Naive thymus-derived CD8-positive, alpha-beta T cell (primary cell): ENCODE measurements at regions not wholly inside any gene's neighbourhood (a gene's known extent, or its start where the extent isn't known, plus 50 kb on each side); places are given as distances from the start of the nearest gene placed in this dataset.

ENCODE experiments used
- ATAC-seq, 2 donors: fragments of 150-1000 bp; cut with Tn5 transposase in 1 of 2; sonication (Bioruptor Pico), chemical (Tn5 transposase) in 1 of 2; 1 replicate in 1 of 2; 2 replicates in 1 of 2; pipeline ENCODE4 v1.10.0; 2021; ENCODE audit warnings: mild to moderate bottlenecking in 2 of 2, moderate library complexity in 2 of 2
- POLR2A ChIA-PET: fragments of 350-600 bp; sonication (Branson Sonifier 250); formaldehyde crosslinking; loops from one replicate; lab custom pipeline; 2021; ENCODE audit warnings: antibody characterized with exemption; lab: Charles Lee
- DNase-seq, 10 donors: peaks; one replicate each; pipeline versions ENCODE4 v3.0.0 to v3.0.0-alpha.2; 2020 to 2022
- H3K27ac Mint-ChIP-seq, 10 donors: one replicate each; pipeline ENCODE4 v1.8.0; 2020 to 2022; ENCODE audit warnings: mild to moderate bottlenecking in 10 of 10, mixed read lengths in 10 of 10, moderate library complexity in 4 of 10, inconsistent platforms in 1 of 10
- H3K27me3 Mint-ChIP-seq, 5 donors: one replicate each; pipeline ENCODE4 v1.8.0; 2021 to 2022; ENCODE audit warnings: mixed read lengths in 5 of 5
- H3K36me3 Mint-ChIP-seq, 3 donors: one replicate each; pipeline ENCODE4 v1.8.0; 2020 to 2022; ENCODE audit warnings: mixed read lengths in 3 of 3, mild to moderate bottlenecking in 2 of 3, inconsistent platforms in 1 of 3
- H3K4me1 Mint-ChIP-seq, 4 donors: one replicate each; pipeline ENCODE4 v1.8.0; 2021 to 2022; ENCODE audit warnings: mixed read lengths in 4 of 4
- H3K4me3 Mint-ChIP-seq, 10 donors: one replicate each; pipeline ENCODE4 v1.8.0; 2020 to 2022; ENCODE audit warnings: mild to moderate bottlenecking in 10 of 10, mixed read lengths in 10 of 10, moderate library complexity in 6 of 10, inconsistent platforms in 1 of 10
- H3K9me3 Mint-ChIP-seq, 9 donors: one replicate each; pipeline ENCODE4 v1.8.0; 2020 to 2022; ENCODE audit warnings: mixed read lengths in 9 of 9, mild to moderate bottlenecking in 3 of 9, inconsistent platforms in 1 of 9, moderate library complexity in 1 of 9

DNA sequence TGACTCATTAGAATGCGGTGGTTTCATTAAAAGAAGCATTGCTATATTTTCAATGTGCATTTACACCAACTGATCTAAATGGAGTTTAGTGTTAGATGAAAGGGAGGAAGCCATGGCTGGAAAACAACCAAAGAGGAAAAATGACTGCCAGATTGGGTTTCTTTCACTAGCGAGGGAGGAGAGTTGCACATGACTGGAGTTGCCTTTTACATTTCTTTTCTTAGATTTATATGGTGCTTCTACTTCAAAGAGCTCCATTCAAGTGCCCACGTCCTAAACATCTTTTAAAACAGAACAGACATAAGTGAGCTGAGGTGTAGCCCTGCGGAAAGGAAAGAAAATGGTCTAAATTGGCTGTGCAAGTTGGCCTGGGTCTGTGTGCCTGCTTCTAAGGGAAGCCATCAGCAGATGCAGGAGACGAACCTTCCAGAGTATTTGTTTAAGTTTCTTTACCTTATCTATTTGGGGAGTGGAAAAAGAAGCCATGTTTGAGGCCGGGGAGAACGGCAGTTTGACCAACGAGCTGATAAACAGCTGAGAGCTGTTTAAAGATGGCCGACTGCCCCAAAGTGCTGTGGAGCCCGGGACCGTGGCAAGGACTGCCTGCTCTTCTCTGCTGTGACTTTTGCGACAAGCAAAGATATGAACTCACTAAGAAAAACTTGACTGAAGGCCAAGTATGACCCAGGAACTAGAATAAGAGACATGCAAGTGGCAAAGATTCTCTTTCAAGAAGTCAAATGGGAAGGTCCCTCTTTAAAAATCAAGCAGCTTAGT is 327.0 kb downstream of the ZNF516 start:
- POLR2A ChIA-PET = no interaction called here
- H3K9me3 Mint-ChIP-seq = no peaks in the 10 kb centered on the region
- ATAC-seq (no peak), DNase-seq (no peak)
- no peak overlapping the region for H3K4me3 Mint-ChIP-seq
- peaks cover 0 to 36% (median 12%) of the 10 kb centered on the region in 5 donors for H3K27me3 Mint-ChIP-seq
- no peak overlapping the region for H3K27ac Mint-ChIP-seq
- no peaks in the 10 kb centered on the region for H3K36me3 Mint-ChIP-seq
- H3K4me1 Mint-ChIP-seq = no peaks in the 10 kb centered on the region

DNA sequence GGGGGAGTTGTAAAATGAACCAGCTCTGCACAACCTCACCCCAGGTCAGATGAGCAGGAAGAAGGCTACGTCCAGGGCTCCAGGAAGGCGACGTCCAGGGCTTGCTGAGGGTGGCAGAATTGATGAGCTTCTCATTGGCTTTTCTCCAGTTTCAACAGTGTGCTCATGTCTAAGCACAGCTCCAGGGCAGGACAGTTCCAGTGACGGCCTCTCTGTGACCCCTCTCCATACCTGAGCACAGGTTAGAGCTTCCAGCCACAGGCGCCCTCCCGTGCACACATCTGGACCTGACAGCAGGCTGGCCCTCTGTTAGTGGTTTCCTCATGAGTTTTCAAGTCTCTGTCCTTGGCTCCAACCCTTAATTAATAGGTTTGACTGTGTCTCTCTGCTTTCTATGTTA is 327.6 kb downstream of the ZNF516 start:
- Mint-ChIP-seq H3K36me3 (no peaks in the 10 kb centered on the region), H3K9me3 (no peaks in the 10 kb centered on the region), H3K4me3 (no peak overlapping the region), H3K27ac (no peak overlapping the region), H3K27me3 (peaks cover 0 to 36% (median 12%) of the 10 kb centered on the region in 5 donors), H3K4me1 (no peaks in the 10 kb centered on the region)
- DNase-seq = no peak
- ATAC-seq = no peak
- POLR2A ChIA-PET = no interaction called here

DNA sequence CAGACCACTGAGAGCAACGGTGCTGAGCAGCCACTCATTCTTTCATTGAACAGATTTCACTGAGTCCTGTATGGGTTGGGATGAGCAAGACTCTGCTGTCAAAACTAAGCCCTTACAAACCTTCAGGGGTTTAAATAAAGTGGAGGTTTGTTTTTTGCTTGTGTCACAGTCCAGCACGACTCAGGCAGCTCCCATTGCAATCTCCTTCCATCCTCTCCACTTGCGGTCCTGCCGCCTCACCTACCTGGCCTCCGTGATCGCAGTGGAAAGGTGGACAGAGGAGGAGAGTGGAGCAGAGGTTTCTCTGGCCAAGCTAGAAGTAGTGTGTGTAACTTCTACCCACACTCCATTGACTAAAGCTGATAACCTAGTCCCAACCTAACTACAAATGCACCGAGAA is 332.2 kb downstream of the ZNF516 start:
- DNase-seq (no peak), ATAC-seq (no peak)
- peaks cover 0 to 22% (median 6%) of the 10 kb centered on the region in 5 donors for H3K27me3 Mint-ChIP-seq
- no peaks in the 10 kb centered on the region for H3K36me3 Mint-ChIP-seq
- H3K9me3 Mint-ChIP-seq = no peaks in the 10 kb centered on the region
- H3K27ac Mint-ChIP-seq = no peak overlapping the region
- no peak overlapping the region for H3K4me3 Mint-ChIP-seq
- POLR2A ChIA-PET = no interaction called here
- no peaks in the 10 kb centered on the region for H3K4me1 Mint-ChIP-seq

DNA sequence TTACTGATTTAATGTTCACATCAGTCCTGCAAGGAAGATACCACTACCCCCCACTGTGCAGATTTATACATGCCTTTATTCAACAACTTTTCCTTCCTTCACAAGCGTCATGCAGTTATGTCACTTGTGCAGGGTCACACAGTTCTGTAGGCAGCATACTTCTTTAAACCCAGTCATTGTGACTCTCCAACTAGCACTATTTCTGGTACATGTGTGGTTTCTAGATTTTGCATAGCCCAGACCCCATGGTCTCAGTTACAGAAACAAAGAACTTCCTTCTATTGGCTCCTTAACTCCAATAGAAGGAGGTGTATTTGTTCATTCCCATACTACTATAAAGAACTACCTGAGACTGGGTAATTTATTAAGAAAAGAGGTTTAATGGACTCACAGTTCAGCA is 333.1 kb downstream of the ZNF516 start:
- DNase-seq = no peak
- POLR2A ChIA-PET = no interaction called here
- Mint-ChIP-seq H3K27ac (no peak overlapping the region), H3K27me3 (peaks cover 0 to 13% (median 6%) of the 10 kb centered on the region in 5 donors), H3K9me3 (peaks cover 0 to 4% (median 0%) of the 10 kb centered on the region in 9 donors), H3K4me3 (no peak overlapping the region), H3K4me1 (no peaks in the 10 kb centered on the region), H3K36me3 (no peaks in the 10 kb centered on the region)
- no peak for ATAC-seq

DNA sequence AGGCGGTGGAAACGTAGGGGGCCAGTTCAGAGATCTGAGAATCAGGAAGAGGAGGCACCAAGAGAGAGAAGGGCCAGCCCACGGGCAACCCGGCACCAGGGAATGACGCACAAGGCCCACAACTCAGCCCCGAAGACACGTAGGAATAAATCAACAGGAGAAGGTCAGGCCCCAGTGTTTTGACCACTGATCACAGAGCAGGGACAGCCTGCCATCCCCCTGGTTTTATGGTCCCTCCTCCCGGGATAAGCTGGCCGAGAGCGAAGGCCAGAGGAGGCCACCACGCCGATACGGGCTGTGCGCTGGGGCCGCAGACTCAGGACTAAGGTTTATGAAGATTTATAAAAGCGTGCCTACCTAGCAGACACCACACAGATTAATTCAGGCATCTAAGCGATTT is 341.4 kb downstream of the ZNF516 start:
- H3K27me3 Mint-ChIP-seq = peaks cover 0 to 23% (median 1%) of the 10 kb centered on the region in 5 donors
- peaks cover 0 to 3% (median 0%) of the 10 kb centered on the region in 4 donors for H3K4me1 Mint-ChIP-seq
- no peak overlapping the region for H3K27ac Mint-ChIP-seq
- POLR2A ChIA-PET = no interaction called here
- no peak overlapping the region for H3K4me3 Mint-ChIP-seq
- no peaks in the 10 kb centered on the region for H3K36me3 Mint-ChIP-seq
- DNase-seq (no peak), ATAC-seq (no peak)
- peaks cover 0 to 8% (median 0%) of the 10 kb centered on the region in 9 donors for H3K9me3 Mint-ChIP-seq

DNA sequence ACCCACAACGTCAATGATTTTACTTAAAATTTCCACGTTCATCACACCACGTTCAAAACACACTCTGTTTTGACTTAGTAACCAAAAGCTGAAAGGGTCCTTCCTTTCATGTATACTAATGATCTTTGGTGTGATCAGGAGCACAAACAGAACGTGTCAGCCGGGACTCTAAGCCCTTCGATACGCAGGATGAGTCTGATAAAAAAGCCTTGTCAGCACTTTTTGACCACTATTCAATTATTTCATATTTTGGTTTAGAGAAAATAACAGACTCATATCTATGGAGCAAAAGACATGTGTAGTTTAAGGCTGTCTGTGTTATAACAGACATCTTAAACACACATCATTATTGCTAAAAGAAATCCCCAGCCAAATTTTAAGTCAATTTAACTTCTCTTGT is 345.3 kb downstream of the ZNF516 start:
- POLR2A ChIA-PET = no interaction called here
- DNase-seq (no peak), ATAC-seq (no peak)
- Mint-ChIP-seq H3K27me3 (peaks cover 0 to 14% (median 1%) of the 10 kb centered on the region in 5 donors), H3K36me3 (no peaks in the 10 kb centered on the region), H3K4me3 (no peak overlapping the region), H3K27ac (no peak overlapping the region), H3K9me3 (no peaks in the 10 kb centered on the region), H3K4me1 (peaks cover 0 to 7% (median 0%) of the 10 kb centered on the region in 4 donors)

DNA sequence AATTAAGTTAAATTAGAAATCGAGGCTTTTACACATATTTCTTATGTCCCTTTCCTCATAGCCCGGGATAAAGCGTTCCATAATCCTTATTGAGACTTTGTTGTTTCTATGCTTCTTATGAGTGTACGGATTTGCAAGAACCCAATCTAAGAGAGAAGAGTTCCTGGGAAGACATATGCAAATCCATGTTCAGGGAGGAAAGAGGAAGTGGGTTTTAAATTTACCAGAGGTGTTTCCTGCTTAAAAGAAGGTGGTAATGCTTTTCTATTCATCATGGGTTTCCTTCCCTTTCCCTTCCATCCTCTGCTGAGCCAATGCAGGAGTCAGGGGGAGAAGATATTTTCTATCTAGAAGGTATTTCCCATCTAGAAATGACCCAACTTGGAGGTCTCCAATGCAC is 345.8 kb downstream of the ZNF516 start:
- Mint-ChIP-seq H3K36me3 (no peaks in the 10 kb centered on the region), H3K27ac (no peak overlapping the region), H3K27me3 (peaks cover 0 to 14% (median 1%) of the 10 kb centered on the region in 5 donors), H3K4me3 (no peak overlapping the region), H3K9me3 (no peaks in the 10 kb centered on the region), H3K4me1 (peaks cover 0 to 7% (median 0%) of the 10 kb centered on the region in 4 donors)
- POLR2A ChIA-PET = no interaction called here
- no peak for ATAC-seq
- DNase-seq = no peak

DNA sequence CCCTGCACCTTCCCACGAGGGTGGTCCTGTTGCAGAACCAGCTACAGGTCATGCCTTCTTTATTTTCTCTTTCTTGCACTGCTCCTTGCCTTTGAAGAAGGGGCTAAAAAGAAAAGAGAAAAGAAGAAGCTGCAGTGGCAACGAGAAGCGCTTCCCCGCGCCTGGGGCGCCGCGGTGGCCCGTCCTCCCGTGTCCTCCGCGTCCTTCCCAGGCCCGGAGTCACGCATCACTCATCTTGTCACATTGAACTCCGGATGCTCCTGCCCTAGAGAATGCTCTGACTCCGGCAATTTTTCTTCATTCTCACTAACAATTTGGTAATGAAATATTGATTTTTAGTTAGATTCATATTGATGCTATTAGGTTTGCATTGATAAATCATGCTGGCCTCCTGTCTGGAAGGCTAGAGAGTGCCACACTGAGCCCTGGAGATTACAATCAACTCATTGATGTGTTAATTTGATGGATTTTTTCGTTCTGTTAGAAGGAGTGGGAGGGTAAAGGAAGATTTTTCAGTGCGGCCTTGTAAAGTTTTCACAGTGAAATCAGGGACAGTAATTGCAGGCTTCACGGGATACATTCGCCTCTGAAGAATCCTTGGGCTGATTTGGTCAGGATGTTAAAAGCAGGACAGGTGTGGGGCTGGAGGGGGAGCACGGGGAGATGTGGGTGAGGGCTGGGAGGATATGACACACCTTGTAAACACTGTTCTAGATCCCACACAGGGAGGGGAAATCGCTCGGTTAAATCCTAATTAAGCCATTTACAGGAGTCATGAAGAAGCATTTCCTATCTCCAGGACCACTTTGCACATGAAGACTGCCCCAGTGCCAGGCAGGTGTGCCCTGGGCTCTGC is 349.3 kb downstream of the ZNF516 start:
- H3K27me3 Mint-ChIP-seq = peaks cover 0 to 24% (median 3%) of the 10 kb centered on the region in 5 donors

DNA sequence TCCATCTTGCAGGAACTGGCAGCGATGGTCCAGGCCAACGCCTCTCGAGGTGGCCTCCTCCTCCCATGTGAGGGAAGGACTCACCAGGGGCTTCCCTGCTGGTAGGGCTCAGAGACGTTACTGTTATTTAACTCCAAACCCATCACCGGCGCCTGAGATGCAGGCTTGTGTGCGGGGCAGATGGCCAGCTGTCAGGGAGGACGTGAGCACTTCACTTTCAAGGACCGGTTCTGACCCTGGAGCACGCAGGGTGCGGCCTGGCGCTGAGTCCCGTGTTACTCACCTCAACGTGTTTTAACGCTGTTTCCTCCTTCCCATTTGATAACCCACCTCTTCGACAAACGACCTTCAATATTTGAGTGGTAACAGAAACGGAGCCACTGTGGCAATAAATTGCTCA is 350.2 kb downstream of the ZNF516 start:
- Mint-ChIP-seq H3K27ac (no peak overlapping the region), H3K27me3 (peaks cover 0 to 31% (median 3%) of the 10 kb centered on the region in 5 donors), H3K36me3 (no peaks in the 10 kb centered on the region), H3K4me1 (peaks cover 0 to 5% (median 0%) of the 10 kb centered on the region in 4 donors), H3K9me3 (no peaks in the 10 kb centered on the region), H3K4me3 (no peak overlapping the region)
- no peak for DNase-seq
- no peak for ATAC-seq
- POLR2A ChIA-PET = no interaction called here

More for the DNA sequence above, 349.3 kb downstream of the ZNF516 start:
- DNase-seq (no peak), ATAC-seq (no peak)
- H3K9me3 Mint-ChIP-seq = no peaks in the 10 kb centered on the region
- peak overlapping the region in 1 of 10 donors; percentile 39 for H3K27ac Mint-ChIP-seq
- POLR2A ChIA-PET = no interaction called here
- H3K4me3 Mint-ChIP-seq = no peak overlapping the region
- H3K4me1 Mint-ChIP-seq = peaks cover 0 to 5% (median 0%) of the 10 kb centered on the region in 4 donors
- no peaks in the 10 kb centered on the region for H3K36me3 Mint-ChIP-seq

DNA sequence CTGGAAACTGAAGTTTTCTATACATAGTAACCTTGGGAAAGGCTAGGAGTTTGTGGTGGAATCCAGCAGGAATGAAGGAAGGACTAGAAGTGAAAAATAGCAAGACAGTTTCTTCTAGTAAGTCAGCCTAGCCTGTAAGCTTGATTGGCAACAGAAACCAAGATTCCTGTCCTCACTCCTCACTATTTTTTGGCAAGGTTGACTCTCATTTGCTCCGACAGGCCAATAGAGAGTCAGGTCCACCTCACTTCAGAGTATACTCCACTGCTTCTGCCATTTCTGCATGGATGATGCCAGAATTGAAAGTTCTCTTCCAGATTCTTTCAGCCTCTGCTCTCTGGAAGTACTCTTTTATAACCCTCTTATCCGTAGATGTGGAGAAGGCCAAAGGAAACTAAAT is 352.4 kb downstream of the ZNF516 start:
- Mint-ChIP-seq H3K36me3 (no peaks in the 10 kb centered on the region), H3K9me3 (no peaks in the 10 kb centered on the region), H3K27me3 (peaks cover 0 to 31% (median 5%) of the 10 kb centered on the region in 5 donors), H3K27ac (no peak overlapping the region), H3K4me1 (no peaks in the 10 kb centered on the region), H3K4me3 (no peak overlapping the region)
- POLR2A ChIA-PET = no interaction called here
- ATAC-seq = no peak
- DNase-seq = no peak

DNA sequence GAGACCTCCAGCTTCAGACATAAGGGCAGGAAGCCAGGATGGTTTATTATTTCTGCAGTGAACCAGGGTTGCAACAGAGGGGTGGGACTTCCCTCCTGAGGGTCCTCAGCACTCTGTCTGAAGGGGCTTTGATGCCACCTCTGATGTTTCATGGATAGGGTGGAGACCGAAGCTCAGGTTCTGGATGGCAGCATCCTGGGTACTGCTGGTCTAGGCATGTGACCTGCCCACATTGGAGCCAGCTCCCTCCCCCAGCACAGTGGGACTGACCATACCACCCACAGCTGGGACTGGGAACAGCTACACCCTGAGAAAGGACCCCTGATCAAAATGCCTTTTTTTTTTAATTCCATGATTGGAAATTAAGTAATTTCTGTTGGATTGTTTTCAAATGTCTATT is 355.2 kb downstream of the ZNF516 start:
- DNase-seq = no peak
- Mint-ChIP-seq H3K9me3 (peaks cover 0 to 3% (median 0%) of the 10 kb centered on the region in 9 donors), H3K36me3 (no peaks in the 10 kb centered on the region), H3K27ac (peak overlapping the region in 1 of 10 donors; percentile 13), H3K4me3 (no peak overlapping the region), H3K27me3 (peaks cover 0 to 34% (median 5%) of the 10 kb centered on the region in 5 donors), H3K4me1 (peaks cover 0 to under 1% (median under 1%) of the 10 kb centered on the region in 4 donors)
- POLR2A ChIA-PET = no interaction called here
- no peak for ATAC-seq

DNA sequence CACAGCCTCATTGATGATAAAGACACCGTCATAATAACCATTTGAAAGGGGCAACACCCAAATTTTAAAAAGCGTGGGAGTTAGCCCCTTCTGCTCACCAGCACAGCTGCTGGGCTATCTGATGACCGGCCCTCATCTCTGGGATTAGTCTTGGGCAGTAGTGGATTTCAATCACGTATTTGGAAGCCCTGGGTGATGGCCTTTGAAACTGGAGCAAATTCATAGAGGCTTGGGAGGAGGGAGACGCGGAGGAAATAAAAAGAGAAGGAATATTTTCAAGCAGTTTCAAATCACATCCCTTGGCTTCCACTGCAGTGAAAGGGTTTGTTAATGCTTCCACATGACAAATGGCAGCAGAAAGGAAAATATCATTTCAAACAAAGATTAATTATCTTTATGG is 357.8 kb downstream of the ZNF516 start:
- no peak for DNase-seq
- peaks cover 0 to 6% (median 0%) of the 10 kb centered on the region in 3 donors for H3K36me3 Mint-ChIP-seq
- no peak for ATAC-seq
- POLR2A ChIA-PET = no interaction called here
- H3K27ac Mint-ChIP-seq = no peak overlapping the region
- no peak overlapping the region for H3K4me3 Mint-ChIP-seq
- H3K9me3 Mint-ChIP-seq = peaks cover 0 to 13% (median 5%) of the 10 kb centered on the region in 9 donors
- H3K4me1 Mint-ChIP-seq = peaks cover 0 to 7% (median 4%) of the 10 kb centered on the region in 4 donors
- peaks cover 4 to 34% (median 8%) of the 10 kb centered on the region in 5 donors for H3K27me3 Mint-ChIP-seq

DNA sequence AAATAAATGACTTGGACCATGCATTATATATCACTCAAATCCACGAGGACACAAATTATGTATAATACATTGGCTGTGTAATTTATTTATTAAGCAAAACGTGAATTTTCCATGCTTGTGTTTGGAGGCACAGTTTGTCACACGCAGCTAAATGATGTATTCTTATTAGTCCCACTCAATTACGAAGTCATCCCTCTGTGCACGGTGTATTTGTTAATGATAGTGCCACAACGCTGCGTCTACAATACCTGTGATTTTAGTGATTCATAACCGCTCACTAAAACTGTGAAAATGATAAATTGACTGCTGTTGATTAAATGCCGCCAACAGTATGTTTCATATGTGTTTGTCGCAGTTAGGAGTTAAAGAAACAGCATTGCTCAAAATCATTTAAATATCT is 358.3 kb downstream of the ZNF516 start:
- H3K27me3 Mint-ChIP-seq = peaks cover 4 to 31% (median 8%) of the 10 kb centered on the region in 5 donors
- no peak for ATAC-seq
- peaks cover 0 to 6% (median 0%) of the 10 kb centered on the region in 3 donors for H3K36me3 Mint-ChIP-seq
- POLR2A ChIA-PET = no interaction called here
- H3K4me1 Mint-ChIP-seq = peaks cover 0 to 7% (median 4%) of the 10 kb centered on the region in 4 donors
- H3K9me3 Mint-ChIP-seq = peaks cover 0 to 13% (median 6%) of the 10 kb centered on the region in 9 donors
- no peak overlapping the region for H3K27ac Mint-ChIP-seq
- H3K4me3 Mint-ChIP-seq = no peak overlapping the region
- no peak for DNase-seq
